WTC11 (cell line): ENCODE measurements at regions not wholly inside any gene's neighbourhood (a gene's known extent, or its start where the extent isn't known, plus 50 kb on each side); places are given as distances from the start of the nearest gene placed in this dataset.

ENCODE experiments used
- ATAC-seq: fragments of 200-7000 bp; cut with Tn5 transposase; 2 replicates; pipeline ENCODE4 v1.10.0; 2021; ENCODE audit warnings: mild to moderate bottlenecking, moderate library complexity
- CTCF ChIA-PET: fragments of 300-600 bp; sonication (Branson Sonifier 250); formaldehyde crosslinking; loops from one replicate; lab custom pipeline; 2021; ENCODE audit warnings: antibody characterized with exemption; lab: Charles Lee
- POLR2A ChIA-PET: fragments of 350-600 bp; sonication (Branson Sonifier 250); formaldehyde crosslinking; loops from one replicate; lab custom pipeline; 2021; ENCODE audit warnings: antibody characterized with exemption; lab: Charles Lee
- DNase-seq: peaks from one replicate; pipeline ENCODE4 v3.0.0; 2021; ENCODE audit warnings: low spot score
- H3K27ac Mint-ChIP-seq: 2 replicates; pipeline ENCODE4 v1.8.0; 2021; ENCODE audit warnings: mixed read lengths
- H3K27me3 Mint-ChIP-seq: 2 replicates; pipeline ENCODE4 v1.8.0; 2021; ENCODE audit warnings: low read depth, mild to moderate bottlenecking, moderate library complexity, mixed read lengths
- H3K36me3 Mint-ChIP-seq: 2 replicates; pipeline ENCODE4 v1.8.0; 2021; ENCODE audit warnings: mixed read lengths
- H3K4me1 Mint-ChIP-seq: 2 replicates; pipeline ENCODE4 v1.8.0; 2022; ENCODE audit warnings: mixed read lengths
- H3K4me3 Mint-ChIP-seq: 2 replicates; pipeline ENCODE4 v1.8.0; 2021; ENCODE audit warnings: mild to moderate bottlenecking, moderate library complexity, mixed read lengths
- H3K9me3 Mint-ChIP-seq: 2 replicates; pipeline ENCODE4 v1.8.0; 2021; ENCODE audit warnings: mixed read lengths
- AFF4 ChIP-seq: sonication (generic); formaldehyde crosslinking; IDR thresholded peaks from 2 replicates; pipeline ENCODE4 v1.8.1; 2023; ENCODE audit warnings: mild to moderate bottlenecking, missing genetic modification reagents, borderline replicate concordance
- ATF1 ChIP-seq: sonication (generic); formaldehyde crosslinking; IDR thresholded peaks from 2 replicates; pipeline ENCODE4 v1.8.1; 2023; ENCODE audit warnings: mild to moderate bottlenecking, moderate library complexity, missing genetic modification reagents
- ERG ChIP-seq: fragments of 250-450 bp; sonication (Bioruptor Pico); IDR thresholded peaks from 2 replicates; pipeline ENCODE4 v1.8.0; 2021; ENCODE audit warnings: mild to moderate bottlenecking
- FOXJ3 ChIP-seq: sonication (generic); formaldehyde crosslinking; IDR thresholded peaks from 2 replicates; pipeline ENCODE4 v1.9.0; 2021; ENCODE audit warnings: missing genetic modification reagents, mild to moderate bottlenecking, borderline replicate concordance
- JAZF1 ChIP-seq: fragments of 250-450 bp; sonication (Bioruptor Pico); IDR thresholded peaks from 2 replicates; pipeline ENCODE4 v1.9.0; 2021; ENCODE audit warnings: moderate library complexity, mild to moderate bottlenecking, inconsistent platforms
- JUN ChIP-seq: sonication (generic); formaldehyde crosslinking; IDR thresholded peaks from 2 replicates; pipeline ENCODE4 v1.8.0; 2023; ENCODE audit warnings: mild to moderate bottlenecking, missing genetic modification reagents
- KAT7 ChIP-seq: sonication (generic); formaldehyde crosslinking; IDR thresholded peaks from 2 replicates; pipeline ENCODE4 v1.8.1; 2023; ENCODE audit warnings: missing genetic modification reagents, mild to moderate bottlenecking, borderline replicate concordance
- NFATC4 ChIP-seq: fragments of 250-450 bp; sonication (Bioruptor Pico); IDR thresholded peaks from 2 replicates; pipeline ENCODE4 v1.9.0; 2021; ENCODE audit warnings: mild to moderate bottlenecking
- NFYB ChIP-seq: sonication (generic); formaldehyde crosslinking; conservative IDR thresholded peaks from 2 replicates; pipeline ENCODE4 v1.8.0; 2022; ENCODE audit warnings: low read depth, missing genetic modification reagents
- NR1H2 ChIP-seq: sonication (generic); formaldehyde crosslinking; IDR thresholded peaks from 2 replicates; pipeline ENCODE4 v1.9.0; 2021; ENCODE audit warnings: mild to moderate bottlenecking, moderate library complexity, missing genetic modification reagents
- NR2C2 ChIP-seq: sonication (generic); formaldehyde crosslinking; IDR thresholded peaks from 2 replicates; pipeline ENCODE4 v1.8.0; 2022; ENCODE audit warnings: mild to moderate bottlenecking, missing genetic modification reagents
- SMAD4 ChIP-seq: sonication (generic); formaldehyde crosslinking; IDR thresholded peaks from 2 replicates; pipeline ENCODE4 v1.8.0; 2022; ENCODE audit warnings: mild to moderate bottlenecking, missing genetic modification reagents
- TEAD4 ChIP-seq: sonication (generic); formaldehyde crosslinking; IDR thresholded peaks from 2 replicates; pipeline ENCODE4 v1.8.0; 2022; ENCODE audit warnings: mild to moderate bottlenecking, missing genetic modification reagents
- ZMAT4 ChIP-seq: fragments of 250-450 bp; sonication (Bioruptor Pico); IDR thresholded peaks from 2 replicates; pipeline ENCODE4 v1.9.0; 2021; ENCODE audit warnings: mild to moderate bottlenecking
- ZNF232 ChIP-seq: sonication (generic); formaldehyde crosslinking; IDR thresholded peaks from 2 replicates; pipeline ENCODE4 v1.8.0; 2022; ENCODE audit warnings: mild to moderate bottlenecking, missing genetic modification reagents
- ZSCAN18 ChIP-seq: fragments of 250-450 bp; sonication (Bioruptor Pico); IDR thresholded peaks from 2 replicates; pipeline ENCODE4 v2.1.2; 2022; ENCODE audit warnings: mild to moderate bottlenecking, moderate library complexity

GRCh38 chr13:39102981-39103490, 64.8 kb downstream of the NHLRC3 start:
- Mint-ChIP-seq H3K4me3 (no peak overlapping the region), H3K27ac (no peak overlapping the region), H3K9me3 (no peaks in the 10 kb centered on the region), H3K36me3 (no peaks in the 10 kb centered on the region), H3K27me3 (no peaks in the 10 kb centered on the region), H3K4me1 (no peaks in the 10 kb centered on the region)
- no peak for TF ChIP-seq SMAD4 (CRISPR knock-in tag)
- no peak for TF ChIP-seq JAZF1 (CRISPR knock-in tag)
- no peak for TF ChIP-seq AFF4 (CRISPR knock-in tag)
- no peak for TF ChIP-seq NFATC4 (CRISPR knock-in tag)
- no peak for TF ChIP-seq NFYB (CRISPR knock-in tag)
- TF ChIP-seq TEAD4 (CRISPR knock-in tag): no peak
- no peak for TF ChIP-seq NR1H2 (CRISPR knock-in tag)
- TF ChIP-seq FOXJ3 (CRISPR knock-in tag): no peak
- no peak for TF ChIP-seq NR2C2
- no peak for TF ChIP-seq ATF1 (CRISPR knock-in tag)
- no peak for DNase-seq
- no peak for ATAC-seq
- ChIA-PET CTCF (interaction anchor here (1.8 kb wide), 1 partner anchor 55 kb away, joined by 6 read pairs; no protein-coding TSS in a partner anchor), POLR2A (no interaction called here)

GRCh38 chr13:39105110-39105509, 66.9 kb downstream of the NHLRC3 start:
- DNase-seq (no peak), ATAC-seq (no peak)
- Mint-ChIP-seq H3K9me3 (no peaks in the 10 kb centered on the region), H3K27ac (no peak overlapping the region), H3K36me3 (no peaks in the 10 kb centered on the region), H3K4me3 (no peak overlapping the region), H3K27me3 (no peaks in the 10 kb centered on the region), H3K4me1 (no peaks in the 10 kb centered on the region)
- ChIA-PET CTCF (interaction anchor here (1.9 kb wide), 1 partner anchor 54 kb away, joined by 7 read pairs; no protein-coding TSS in a partner anchor), POLR2A (no interaction called here)
- no peak for TF ChIP-seq KAT7 (CRISPR knock-in tag)
- TF ChIP-seq ZNF232 (CRISPR knock-in tag): no peak
- no peak for TF ChIP-seq ZSCAN18 (CRISPR knock-in tag)
- no peak for TF ChIP-seq ZMAT4 (CRISPR knock-in tag)
- no peak for TF ChIP-seq ERG (CRISPR knock-in tag)

GRCh38 chr13:39106216-39107005, 68.2 kb downstream of the NHLRC3 start:
- DNase-seq (no peak), ATAC-seq (no peak)
- no peaks in the 10 kb centered on the region for H3K27me3 Mint-ChIP-seq
- ChIA-PET CTCF (interaction anchor here (1.9 kb wide), 1 partner anchor 55 kb away, joined by 7 read pairs; no protein-coding TSS in a partner anchor), POLR2A (no interaction called here)
- no peaks in the 10 kb centered on the region for H3K4me1 Mint-ChIP-seq
- no peaks in the 10 kb centered on the region for H3K36me3 Mint-ChIP-seq
- H3K27ac Mint-ChIP-seq: no peak overlapping the region
- no peak for TF ChIP-seq JUN (CRISPR knock-in tag)
- TF ChIP-seq, all 79 proteins: peak for 0
- no peak overlapping the region for H3K4me3 Mint-ChIP-seq
- H3K9me3 Mint-ChIP-seq: no peaks in the 10 kb centered on the region
